Endothelial cell of umbilical vein (primary cell): ENCODE measurements at regions not wholly inside any gene's neighbourhood (a gene's known extent, or its start where the extent isn't known, plus 50 kb on each side); places are given as distances from the start of the nearest gene placed in this dataset.
A peak's percentile ranks its signal among the peaks of the same experiment; 100 is the strongest.
"Not testable (repeated sequence)": the region's sequence is repeated elsewhere in the genome, so short reads cannot be mapped to it uniquely, and the experiment has no call there.

ENCODE experiments used
- BruUV-seq: library from RNA; stranded (reverse); fragments of 400-500 nt; replicated peaks from 2 replicates; lab custom pipeline; 2021; lab: Mats Ljungman, UMichigan
- CTCF ChIA-PET: fragments of 300-600, 350-600 bp; sonication (Branson Sonifier 250); formaldehyde crosslinking; loops from one replicate; lab custom pipeline; 2021; ENCODE audit warnings: antibody characterized with exemption, inconsistent platforms; lab: Charles Lee
- POLR2A ChIA-PET: fragments of 300-600, 350-600 bp; sonication (Branson Sonifier 250); formaldehyde crosslinking; loops from one replicate; lab custom pipeline; 2021; ENCODE audit warnings: antibody characterized with exemption, inconsistent platforms; lab: Charles Lee
- DNase-seq: peaks from one replicate; pipeline ENCODE4 v3.0.0-alpha.2; 2011; ENCODE audit warnings: low read depth, low spot score
- FAIRE-seq: peaks from 2 replicates; lab custom pipeline; 2011; peaks lifted over from hg19 to GRCh38; lab: Jason Lieb, UNC
- H2AFZ ChIP-seq: 2 replicates; pipeline ENCODE4 v1.6.0; 2012; ENCODE audit warnings: low read depth, low read length, control low read depth, inconsistent platforms
- H3K27ac ChIP-seq: 2 replicates; pipeline ENCODE4 v1.5.1; 2011; ENCODE audit warnings: low read depth, mild to moderate bottlenecking, control low read depth, low read length, moderate library complexity; ENCODE audit not compliant: insufficient read depth
- H3K27me3 ChIP-seq, 2 experiments: 2 replicates each; pipeline versions ENCODE4 v1.6.0 to v1.6.1; 2011; ENCODE audit warnings: low read length in 2 of 2, mixed read lengths in 1 of 2; ENCODE audit not compliant: control insufficient read depth in 2 of 2, insufficient read depth in 2 of 2
- H3K36me3 ChIP-seq, 2 experiments: 2 replicates in 1 of 2; 3 replicates in 1 of 2; pipeline ENCODE4 v1.5.1; 2011; ENCODE audit warnings: low read length in 2 of 2, mild to moderate bottlenecking in 1 of 2, moderate library complexity in 1 of 2; ENCODE audit not compliant: control insufficient read depth in 2 of 2, insufficient read depth in 2 of 2; ENCODE audit errors: extremely low read depth in 1 of 2
- H3K4me1 ChIP-seq: 3 replicates; pipeline ENCODE4 v1.5.1; 2011; ENCODE audit warnings: mild to moderate bottlenecking, low read length; ENCODE audit not compliant: control insufficient read depth, insufficient read depth; ENCODE audit errors: extremely low read depth
- H3K4me2 ChIP-seq: 2 replicates; pipeline ENCODE4 v1.6.1; 2011; ENCODE audit warnings: low read length, control low read depth, mixed read lengths; ENCODE audit not compliant: insufficient read depth
- H3K4me3 ChIP-seq, 3 experiments: fragments of 200-600 bp in 1 of 3; sonication (generic), shearing (Covaris generic) in 1 of 3; replicated peaks in 1 of 3; 2 replicates each; pipeline ENCODE4 v1.5.1; 2011 to 2016; ENCODE audit warnings: control low read depth in 3 of 3, low read length in 3 of 3, mild to moderate bottlenecking in 2 of 3, inconsistent platforms in 1 of 3, low read depth in 1 of 3, moderate library complexity in 1 of 3; ENCODE audit not compliant: insufficient read depth in 1 of 3
- H3K79me2 ChIP-seq: 2 replicates; pipeline ENCODE4 v1.6.0; 2012; ENCODE audit warnings: low read length, inconsistent platforms; ENCODE audit not compliant: control insufficient read depth, insufficient read depth
- H3K9ac ChIP-seq: replicated peaks from 2 replicates; pipeline ENCODE3; 2011; ENCODE audit warnings: low read length, control low read depth; ENCODE audit not compliant: insufficient read depth; ENCODE audit errors: extremely low read depth
- H3K9me1 ChIP-seq: replicated peaks from 3 replicates; pipeline ENCODE4 v1.6.0; 2011; ENCODE audit warnings: mild to moderate bottlenecking, low read length; ENCODE audit not compliant: control insufficient read depth, insufficient read depth; ENCODE audit errors: extremely low read depth
- H3K9me3 ChIP-seq: replicated peaks from 2 replicates; pipeline ENCODE4 v1.5.1; 2012; ENCODE audit warnings: low read length, inconsistent platforms; ENCODE audit not compliant: control insufficient read depth, insufficient read depth
- H4K20me1 ChIP-seq: replicated peaks from 2 replicates; pipeline ENCODE3; 2011; ENCODE audit warnings: mild to moderate bottlenecking, low read length; ENCODE audit not compliant: control insufficient read depth, insufficient read depth; ENCODE audit errors: extremely low read depth
- CTCF ChIP-seq, 2 donors: IDR thresholded peaks; 1 replicate in 1 of 2; 2 replicates in 1 of 2; pipeline ENCODE4 v1.5.1; 2011; ENCODE audit warnings: low read length in 2 of 2, mild to moderate bottlenecking in 2 of 2, moderate library complexity in 2 of 2, control low read depth in 1 of 2, inconsistent platforms in 1 of 2, low read depth in 1 of 2; ENCODE audit not compliant: insufficient read depth in 1 of 2; ENCODE audit errors: extremely low read depth in 1 of 2
- dilution Hi-C: fragments of 300-500 bp; cut with MboI; formaldehyde crosslinking; loops from one replicate; pipeline ENCODE4 v1.15.0; 2019; ENCODE audit warnings: low sequenced_read_pairs; ENCODE audit not compliant: extremely low pct_ligation_motif_present
- intact Hi-C: fragments of 100-400 bp; cut with micrococcal nuclease; formaldehyde crosslinking; loops from one replicate; pipeline ENCODE4 v1.10.0; 2022

DNA sequence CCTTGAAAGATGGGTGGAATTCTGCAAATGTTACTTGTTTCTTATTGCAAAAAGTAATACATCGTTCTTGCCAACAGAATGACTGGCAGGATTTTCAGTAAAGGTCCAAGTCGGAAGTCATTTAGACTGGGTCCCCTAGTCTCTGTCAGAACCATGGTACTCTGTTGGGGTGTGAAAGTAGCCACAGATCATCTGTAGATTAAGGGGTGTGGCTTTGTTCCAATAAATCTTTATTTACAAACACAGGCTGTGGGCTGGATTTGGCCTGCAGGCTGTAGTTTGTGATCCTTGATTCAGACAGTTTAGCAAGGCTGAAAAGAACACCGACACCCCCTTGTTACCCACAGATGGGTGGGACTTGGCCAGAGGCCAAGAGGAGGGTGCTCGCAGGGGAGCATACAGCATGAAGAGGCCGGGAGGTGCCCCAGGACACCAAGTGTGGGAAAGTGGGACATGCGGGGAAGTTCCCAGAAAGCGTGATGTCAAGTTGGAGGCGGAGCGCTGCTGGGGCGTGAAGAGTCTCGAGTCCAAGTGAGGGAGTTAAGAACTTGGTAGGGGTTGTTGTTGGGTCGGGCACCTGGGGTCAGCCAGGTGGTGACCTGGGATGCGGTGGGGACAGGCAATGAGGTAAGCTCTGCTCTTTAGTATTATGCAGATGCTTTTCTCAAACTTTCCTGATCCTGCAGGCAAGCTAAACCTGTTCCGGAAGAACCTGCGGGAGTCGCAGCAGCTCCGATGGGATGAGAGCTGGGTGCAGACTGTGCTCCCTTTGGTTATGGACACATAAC, 175.7 kb downstream of the ADRA2C start:
- BruUV-seq, dilution Hi-C loops, H3K9me3 ChIP-seq, H3K9me1 ChIP-seq, H4K20me1 ChIP-seq, H3K4me3 ChIP-seq, H3K4me1 ChIP-seq, H3K27ac ChIP-seq, H3K36me3 ChIP-seq, H3K9ac ChIP-seq, H3K79me2 ChIP-seq, POLR2A ChIA-PET, H2AFZ ChIP-seq, H3K4me2 ChIP-seq, FAIRE-seq, H3K27me3 ChIP-seq: not testable (repeated sequence)
- peak in 1 of 2 donors; percentile 32 for TF ChIP-seq CTCF (IDR thresholded peaks at IDR 0.05; ENCODE audit: extremely low read depth in 1 of 2, insufficient read depth in 1 of 2, low read depth in 1 of 2, low read length in 2 of 2)
- intact Hi-C loops: loop anchor here (10.0 kb wide), 1 partner anchor 457 kb away; no protein-coding TSS in a partner anchor
- peak; percentile 8 for DNase-seq
- CTCF ChIA-PET: interaction anchor here (0.7 to 2.5 kb wide), 11 partner anchors 13 to 964 kb away, joined by 3 to 12 read pairs (median 3); partner anchors contain the start of gene ADRA2C

DNA sequence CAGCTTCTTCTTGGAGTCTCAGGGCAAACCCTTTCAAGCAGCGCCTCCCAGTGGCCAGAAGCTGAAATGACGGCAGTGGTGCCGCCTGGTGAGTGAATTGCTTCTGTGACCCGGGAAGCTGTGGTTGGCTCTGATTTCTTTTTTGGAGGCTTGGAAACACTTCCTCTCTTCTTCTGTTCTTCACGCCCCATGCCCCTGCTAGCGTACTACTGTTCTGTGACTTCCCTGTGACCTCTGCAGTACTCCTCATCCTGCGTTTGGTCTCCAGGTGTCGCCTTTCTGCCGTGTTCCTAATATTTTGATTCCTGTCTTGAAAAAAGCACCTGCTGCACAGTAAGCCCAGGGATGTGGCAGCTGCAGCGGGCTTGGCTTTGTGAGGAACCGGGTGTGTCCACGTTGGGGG, 176.4 kb downstream of the ADRA2C start:
- FAIRE-seq (peak; percentile 70), DNase-seq (peak; percentile 44)
- CTCF ChIA-PET: interaction anchor here (0.7 to 2.5 kb wide), 11 partner anchors 12 to 964 kb away, joined by 3 to 12 read pairs (median 3); partner anchors contain the start of gene ADRA2C
- H3K27me3 ChIP-seq, H4K20me1 ChIP-seq, H3K4me1 ChIP-seq, BruUV-seq, H3K27ac ChIP-seq, dilution Hi-C loops, H2AFZ ChIP-seq, H3K9me3 ChIP-seq, H3K4me2 ChIP-seq, H3K79me2 ChIP-seq, H3K9ac ChIP-seq, POLR2A ChIA-PET, H3K4me3 ChIP-seq, H3K36me3 ChIP-seq, H3K9me1 ChIP-seq: not testable (repeated sequence)
- TF ChIP-seq CTCF (IDR thresholded peaks at IDR 0.05; ENCODE audit: extremely low read depth in 1 of 2, insufficient read depth in 1 of 2, low read depth in 1 of 2, low read length in 2 of 2): peak; percentile 30 to 41
- intact Hi-C loops: loop anchor here (10.0 kb wide), 1 partner anchor 458 kb away; no protein-coding TSS in a partner anchor

- H3K79me2 ChIP-seq, H3K27ac ChIP-seq, H4K20me1 ChIP-seq, H3K4me1 ChIP-seq, DNase-seq, POLR2A ChIA-PET, H3K9ac ChIP-seq, H3K4me2 ChIP-seq, H3K27me3 ChIP-seq, BruUV-seq, H2AFZ ChIP-seq, H3K9me3 ChIP-seq, H3K9me1 ChIP-seq, FAIRE-seq, H3K36me3 ChIP-seq, H3K4me3 ChIP-seq, dilution Hi-C loops: not testable (repeated sequence)
- intact Hi-C loops: loop anchor here (10.0 kb wide), 1 partner anchor 458 kb away; no protein-coding TSS in a partner anchor
- CTCF ChIA-PET: interaction anchor here (1.0 to 2.5 kb wide), 10 partner anchors 11 to 491 kb away, joined by 3 to 12 read pairs (median 3); partner anchors contain the start of gene ADRA2C
These were observed 176.9 kb downstream of the ADRA2C start for GRCh38 chr4:3943051-3943450.
